Endothelial cell of umbilical vein (primary cell): ENCODE measurements at regions not wholly inside any gene's neighbourhood (a gene's known extent, or its start where the extent isn't known, plus 50 kb on each side); places are given as distances from the start of the nearest gene placed in this dataset.

Experiments used
- BruUV-seq: library from RNA; stranded (reverse); fragments of 400-500 nt; replicated peaks from 2 replicates; lab custom pipeline; 2021; lab: Mats Ljungman, UMichigan
- CTCF ChIA-PET: fragments of 300-600, 350-600 bp; sonication (Branson Sonifier 250); formaldehyde crosslinking; loops from one replicate; lab custom pipeline; 2021; ENCODE audit warnings: antibody characterized with exemption, inconsistent platforms; lab: Charles Lee
- POLR2A ChIA-PET: fragments of 300-600, 350-600 bp; sonication (Branson Sonifier 250); formaldehyde crosslinking; loops from one replicate; lab custom pipeline; 2021; ENCODE audit warnings: antibody characterized with exemption, inconsistent platforms; lab: Charles Lee
- DNase-seq: peaks from one replicate; pipeline ENCODE4 v3.0.0-alpha.2; 2011; ENCODE audit warnings: low read depth, low spot score
- FAIRE-seq: peaks from 2 replicates; lab custom pipeline; 2011; peaks lifted over from hg19 to GRCh38; lab: Jason Lieb, UNC
- H2AFZ ChIP-seq: 2 replicates; pipeline ENCODE4 v1.6.0; 2012; ENCODE audit warnings: low read depth, low read length, control low read depth, inconsistent platforms
- H3K27ac ChIP-seq: 2 replicates; pipeline ENCODE4 v1.5.1; 2011; ENCODE audit warnings: low read depth, mild to moderate bottlenecking, control low read depth, low read length, moderate library complexity; ENCODE audit not compliant: insufficient read depth
- H3K27me3 ChIP-seq, 2 experiments: 2 replicates each; pipeline versions ENCODE4 v1.6.0 to v1.6.1; 2011; ENCODE audit warnings: low read length in 2 of 2, mixed read lengths in 1 of 2; ENCODE audit not compliant: control insufficient read depth in 2 of 2, insufficient read depth in 2 of 2
- H3K36me3 ChIP-seq, 2 experiments: 2 replicates in 1 of 2; 3 replicates in 1 of 2; pipeline ENCODE4 v1.5.1; 2011; ENCODE audit warnings: low read length in 2 of 2, mild to moderate bottlenecking in 1 of 2, moderate library complexity in 1 of 2; ENCODE audit not compliant: control insufficient read depth in 2 of 2, insufficient read depth in 2 of 2; ENCODE audit errors: extremely low read depth in 1 of 2
- H3K4me1 ChIP-seq: 3 replicates; pipeline ENCODE4 v1.5.1; 2011; ENCODE audit warnings: mild to moderate bottlenecking, low read length; ENCODE audit not compliant: control insufficient read depth, insufficient read depth; ENCODE audit errors: extremely low read depth
- H3K4me2 ChIP-seq: 2 replicates; pipeline ENCODE4 v1.6.1; 2011; ENCODE audit warnings: low read length, control low read depth, mixed read lengths; ENCODE audit not compliant: insufficient read depth
- H3K4me3 ChIP-seq, 3 experiments: fragments of 200-600 bp in 1 of 3; sonication (generic), shearing (Covaris generic) in 1 of 3; replicated peaks in 1 of 3; 2 replicates each; pipeline ENCODE4 v1.5.1; 2011 to 2016; ENCODE audit warnings: control low read depth in 3 of 3, low read length in 3 of 3, mild to moderate bottlenecking in 2 of 3, inconsistent platforms in 1 of 3, low read depth in 1 of 3, moderate library complexity in 1 of 3; ENCODE audit not compliant: insufficient read depth in 1 of 3
- H3K79me2 ChIP-seq: 2 replicates; pipeline ENCODE4 v1.6.0; 2012; ENCODE audit warnings: low read length, inconsistent platforms; ENCODE audit not compliant: control insufficient read depth, insufficient read depth
- H3K9ac ChIP-seq: replicated peaks from 2 replicates; pipeline ENCODE3; 2011; ENCODE audit warnings: low read length, control low read depth; ENCODE audit not compliant: insufficient read depth; ENCODE audit errors: extremely low read depth
- H3K9me1 ChIP-seq: replicated peaks from 3 replicates; pipeline ENCODE4 v1.6.0; 2011; ENCODE audit warnings: mild to moderate bottlenecking, low read length; ENCODE audit not compliant: control insufficient read depth, insufficient read depth; ENCODE audit errors: extremely low read depth
- H3K9me3 ChIP-seq: replicated peaks from 2 replicates; pipeline ENCODE4 v1.5.1; 2012; ENCODE audit warnings: low read length, inconsistent platforms; ENCODE audit not compliant: control insufficient read depth, insufficient read depth
- H4K20me1 ChIP-seq: replicated peaks from 2 replicates; pipeline ENCODE3; 2011; ENCODE audit warnings: mild to moderate bottlenecking, low read length; ENCODE audit not compliant: control insufficient read depth, insufficient read depth; ENCODE audit errors: extremely low read depth
- EZH2 ChIP-seq: IDR thresholded peaks from 2 replicates; pipeline ENCODE4 v1.6.1; 2012; ENCODE audit warnings: borderline replicate concordance, low read depth, mild to moderate bottlenecking, moderate library complexity, low read length, inconsistent platforms; ENCODE audit not compliant: severe bottlenecking
- FOS ChIP-seq: IDR thresholded peaks from 2 replicates; pipeline ENCODE4 v1.6.1; 2011; ENCODE audit warnings: mild to moderate bottlenecking, low read length, moderate library complexity, borderline replicate concordance; ENCODE audit not compliant: insufficient read depth
- GATA2 ChIP-seq: IDR thresholded peaks from 2 replicates; pipeline ENCODE4 v1.7.0; 2011; ENCODE audit warnings: low read depth, mild to moderate bottlenecking, moderate library complexity, mixed read lengths, low read length; ENCODE audit not compliant: insufficient read length, insufficient read depth
- JUN ChIP-seq: IDR thresholded peaks from 2 replicates; pipeline ENCODE4 v1.6.1; 2011; ENCODE audit warnings: borderline replicate concordance, low read depth; ENCODE audit not compliant: insufficient read length, insufficient read depth
- MYC ChIP-seq: IDR thresholded peaks from one replicate; pipeline ENCODE4 v1.6.1; 2011; ENCODE audit warnings: mild to moderate bottlenecking, low read depth, low read length
- POLR2A ChIP-seq: IDR thresholded peaks from 2 replicates; pipeline ENCODE4 v1.6.1; 2012; ENCODE audit warnings: low read depth, mild to moderate bottlenecking, control low read depth, low read length
- POLR2AphosphoS5 ChIP-seq: IDR thresholded peaks from 2 replicates; pipeline ENCODE4 v1.6.1; 2012; ENCODE audit warnings: low read depth, mild to moderate bottlenecking, control low read depth, low read length, moderate library complexity; ENCODE audit not compliant: insufficient read depth
- dilution Hi-C: fragments of 300-500 bp; cut with MboI; formaldehyde crosslinking; loops from one replicate; pipeline ENCODE4 v1.15.0; 2019; ENCODE audit warnings: low sequenced_read_pairs; ENCODE audit not compliant: extremely low pct_ligation_motif_present
- intact Hi-C: fragments of 100-400 bp; cut with micrococcal nuclease; formaldehyde crosslinking; loops from one replicate; pipeline ENCODE4 v1.10.0; 2022
- TF ChIP-seq, protein P1 (sequence below), 2 donors: IDR thresholded peaks; 1 replicate in 1 of 2; 2 replicates in 1 of 2; pipeline ENCODE4 v1.5.1; 2011; ENCODE audit warnings: low read length in 2 of 2, mild to moderate bottlenecking in 2 of 2, moderate library complexity in 2 of 2, control low read depth in 1 of 2, inconsistent platforms in 1 of 2, low read depth in 1 of 2; ENCODE audit not compliant: insufficient read depth in 1 of 2; ENCODE audit errors: extremely low read depth in 1 of 2
- TF ChIP-seq, protein P2 (sequence below): IDR thresholded peaks from 2 replicates; pipeline ENCODE4 v1.6.1; 2011; ENCODE audit not compliant: insufficient read depth, insufficient read length

DNA sequence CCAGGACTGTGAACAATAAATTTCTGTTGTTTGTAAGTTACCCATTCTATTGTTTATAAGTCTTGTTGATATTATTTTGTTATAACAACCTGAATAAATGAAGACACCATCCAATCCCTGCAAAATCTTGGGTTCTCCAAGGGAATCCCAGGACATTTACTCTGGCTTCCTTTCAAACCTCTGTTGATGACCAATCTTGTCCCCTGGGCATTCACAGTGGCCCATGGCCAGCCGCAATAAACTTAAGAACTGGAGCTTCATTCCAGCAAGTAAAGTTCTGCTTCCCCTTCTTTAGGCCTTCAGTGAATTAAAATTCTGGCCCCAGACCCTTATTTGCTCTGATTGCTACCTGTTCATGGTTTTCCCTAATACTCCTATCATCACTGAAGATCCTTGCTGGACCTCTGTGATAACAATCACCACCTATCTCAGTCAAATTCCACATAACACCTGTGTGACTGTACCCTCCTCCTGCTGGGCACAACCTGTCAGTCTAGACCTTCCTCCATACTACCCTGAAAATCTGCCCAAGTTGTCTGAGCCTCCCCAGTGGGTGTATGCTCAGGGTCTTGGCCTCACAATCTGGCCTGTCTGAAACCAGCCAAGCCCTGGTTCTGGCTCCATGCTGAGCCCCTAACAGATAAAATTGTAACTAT is 153.1 kb downstream of the SEMA6D start:
- Histone ChIP-seq H3K27me3 (no peaks in the 10 kb centered on the region), H3K9me1 (no peaks in the 10 kb centered on the region), H3K27ac (no peak overlapping the region), H2AFZ (peak overlapping the region; percentile 34), H3K4me3 (no peak overlapping the region), H4K20me1 (no peaks in the 10 kb centered on the region), H3K4me1 (peaks cover 5% of the 10 kb centered on the region), H3K79me2 (no peaks in the 10 kb centered on the region), H3K36me3 (no peaks in the 10 kb centered on the region), H3K4me2 (peak overlapping the region; percentile 29), H3K9ac (no peak overlapping the region), H3K9me3 (no peaks in the 10 kb centered on the region)
- ChIA-PET CTCF (interaction anchor here (0.7 to 1.0 kb wide), 2 partner anchors 16 to 21 kb away, joined by 3 read pairs; no protein-coding TSS in a partner anchor), POLR2A (no interaction called here)
- TF ChIP-seq, protein P1, sequence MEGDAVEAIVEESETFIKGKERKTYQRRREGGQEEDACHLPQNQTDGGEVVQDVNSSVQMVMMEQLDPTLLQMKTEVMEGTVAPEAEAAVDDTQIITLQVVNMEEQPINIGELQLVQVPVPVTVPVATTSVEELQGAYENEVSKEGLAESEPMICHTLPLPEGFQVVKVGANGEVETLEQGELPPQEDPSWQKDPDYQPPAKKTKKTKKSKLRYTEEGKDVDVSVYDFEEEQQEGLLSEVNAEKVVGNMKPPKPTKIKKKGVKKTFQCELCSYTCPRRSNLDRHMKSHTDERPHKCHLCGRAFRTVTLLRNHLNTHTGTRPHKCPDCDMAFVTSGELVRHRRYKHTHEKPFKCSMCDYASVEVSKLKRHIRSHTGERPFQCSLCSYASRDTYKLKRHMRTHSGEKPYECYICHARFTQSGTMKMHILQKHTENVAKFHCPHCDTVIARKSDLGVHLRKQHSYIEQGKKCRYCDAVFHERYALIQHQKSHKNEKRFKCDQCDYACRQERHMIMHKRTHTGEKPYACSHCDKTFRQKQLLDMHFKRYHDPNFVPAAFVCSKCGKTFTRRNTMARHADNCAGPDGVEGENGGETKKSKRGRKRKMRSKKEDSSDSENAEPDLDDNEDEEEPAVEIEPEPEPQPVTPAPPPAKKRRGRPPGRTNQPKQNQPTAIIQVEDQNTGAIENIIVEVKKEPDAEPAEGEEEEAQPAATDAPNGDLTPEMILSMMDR (IDR thresholded peaks at IDR 0.05; ENCODE audit: extremely low read depth in 1 of 2, insufficient read depth in 1 of 2, low read depth in 1 of 2, low read length in 2 of 2), result no peak
- TF ChIP-seq, protein P2, sequence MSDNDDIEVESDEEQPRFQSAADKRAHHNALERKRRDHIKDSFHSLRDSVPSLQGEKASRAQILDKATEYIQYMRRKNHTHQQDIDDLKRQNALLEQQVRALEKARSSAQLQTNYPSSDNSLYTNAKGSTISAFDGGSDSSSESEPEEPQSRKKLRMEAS, result no peak
- no peak for TF ChIP-seq POLR2AphosphoS5
- TF ChIP-seq GATA2, result no peak
- no peak for TF ChIP-seq POLR2A
- TF ChIP-seq JUN, result no peak
- no peak for TF ChIP-seq MYC
- TF ChIP-seq FOS, result no peak
- TF ChIP-seq EZH2, result no peak
- BruUV-seq, result no TSS peak
- intact Hi-C loops, result no loop called here
- FAIRE-seq (no peak), DNase-seq (no peak)
- dilution Hi-C loops, result no loop called here
